ENCODE measurements at regions not wholly inside any gene's neighbourhood (a gene's known extent, or its start where the extent isn't known, plus 50 kb on each side); places are given as distances from the start of the nearest gene placed in this dataset.

DNA sequence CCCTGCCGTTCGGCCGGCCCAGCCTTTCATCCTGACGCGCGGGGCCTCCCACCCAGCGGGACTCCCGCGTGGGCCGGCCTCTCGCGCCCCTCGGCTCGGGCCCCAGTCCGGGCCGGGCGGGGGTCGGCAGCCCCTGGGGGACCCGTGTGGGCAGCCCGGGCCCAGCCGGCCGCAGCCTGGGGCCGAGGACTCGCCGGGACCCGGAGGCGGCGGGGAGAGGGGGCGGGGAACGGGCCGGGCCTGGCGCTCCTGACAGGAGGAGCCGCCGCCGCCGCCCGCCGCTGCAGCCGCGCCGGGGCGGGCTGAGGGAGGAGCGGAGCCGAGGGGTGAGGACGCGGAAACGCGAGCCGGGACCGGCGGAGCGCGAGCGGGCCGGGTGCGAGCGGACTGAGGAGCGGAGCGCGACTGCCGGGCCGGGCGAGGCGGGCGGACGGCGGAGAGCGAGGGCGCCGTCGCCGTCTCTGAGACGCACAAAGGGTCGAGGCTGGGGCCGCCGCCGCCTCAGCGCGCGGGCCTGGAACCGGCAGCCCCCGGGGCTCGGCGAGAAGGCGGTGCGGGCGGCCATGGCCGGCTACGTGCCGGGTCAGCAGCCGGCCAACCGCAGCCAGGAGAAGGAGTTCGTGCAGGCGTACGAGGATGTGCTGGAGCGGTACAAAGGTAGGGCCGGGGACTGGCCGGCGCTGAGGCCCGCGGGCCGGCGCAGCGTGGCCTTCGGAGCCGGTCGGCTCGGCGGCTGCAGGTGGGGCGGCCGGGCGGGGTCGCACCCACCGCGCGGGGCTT lies 79.1 kb downstream of the NDUFS5 start:
- H3K4me3 Mint-ChIP-seq, result no peak overlapping the region
- H3K4me1 Mint-ChIP-seq, result peaks cover 38% of the 10 kb centered on the region
- no peaks in the 10 kb centered on the region for H3K36me3 Mint-ChIP-seq
- no peaks in the 10 kb centered on the region for H3K9me3 Mint-ChIP-seq
- H3K27me3 Mint-ChIP-seq, result no peaks in the 10 kb centered on the region
- H3K27ac Mint-ChIP-seq, result no peak overlapping the region

DNA sequence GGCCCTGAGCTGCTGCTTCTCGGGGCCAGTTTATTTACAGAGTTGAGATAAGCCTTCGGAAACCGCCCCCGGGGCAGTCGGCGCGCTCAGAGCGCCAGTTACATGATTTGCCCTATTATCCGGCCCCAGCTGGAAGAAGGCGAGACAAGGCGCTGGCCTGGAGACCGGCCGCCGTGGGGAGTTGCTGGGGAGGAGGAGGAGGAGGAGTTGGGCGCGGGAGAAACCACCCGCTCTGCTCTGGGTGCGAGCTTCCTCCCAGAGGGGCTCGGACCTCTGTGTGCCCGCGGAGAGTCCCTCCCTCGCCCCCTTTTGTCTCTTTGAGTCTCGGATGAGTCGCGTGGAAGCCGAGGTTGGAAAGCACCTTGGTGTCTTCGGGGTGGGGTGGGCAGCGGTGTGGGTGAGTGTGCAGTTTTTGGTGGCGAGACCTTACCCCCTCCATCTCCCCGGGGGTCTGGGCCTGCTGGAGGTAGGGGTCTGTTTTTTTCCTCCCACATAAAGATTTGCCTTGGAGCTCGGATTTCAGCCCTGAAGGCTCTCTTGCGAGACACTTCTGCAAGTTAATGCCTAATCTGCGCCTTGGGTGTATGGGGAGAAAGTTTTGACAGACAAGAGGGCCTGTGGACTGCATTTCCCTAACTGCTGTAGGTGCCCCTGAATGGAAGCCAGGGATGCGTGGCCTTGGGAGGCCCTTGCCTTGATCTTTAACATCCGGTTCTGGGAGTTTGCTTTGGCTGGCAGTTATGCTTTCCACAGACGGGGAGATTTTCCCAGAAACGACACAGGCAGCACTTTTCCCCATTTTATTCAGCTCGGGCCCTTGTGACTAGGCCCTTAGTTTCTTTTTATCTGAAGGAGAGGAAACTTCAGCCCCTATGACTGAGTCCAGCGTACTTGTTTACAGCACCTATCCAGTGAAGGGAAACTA lies 80.0 kb downstream of the NDUFS5 start:
- Mint-ChIP-seq H3K4me1 (peaks cover 38% of the 10 kb centered on the region), H3K27ac (peak overlapping the region; percentile 83), H3K36me3 (no peaks in the 10 kb centered on the region), H3K27me3 (no peaks in the 10 kb centered on the region), H3K4me3 (no peak overlapping the region), H3K9me3 (no peaks in the 10 kb centered on the region)

DNA sequence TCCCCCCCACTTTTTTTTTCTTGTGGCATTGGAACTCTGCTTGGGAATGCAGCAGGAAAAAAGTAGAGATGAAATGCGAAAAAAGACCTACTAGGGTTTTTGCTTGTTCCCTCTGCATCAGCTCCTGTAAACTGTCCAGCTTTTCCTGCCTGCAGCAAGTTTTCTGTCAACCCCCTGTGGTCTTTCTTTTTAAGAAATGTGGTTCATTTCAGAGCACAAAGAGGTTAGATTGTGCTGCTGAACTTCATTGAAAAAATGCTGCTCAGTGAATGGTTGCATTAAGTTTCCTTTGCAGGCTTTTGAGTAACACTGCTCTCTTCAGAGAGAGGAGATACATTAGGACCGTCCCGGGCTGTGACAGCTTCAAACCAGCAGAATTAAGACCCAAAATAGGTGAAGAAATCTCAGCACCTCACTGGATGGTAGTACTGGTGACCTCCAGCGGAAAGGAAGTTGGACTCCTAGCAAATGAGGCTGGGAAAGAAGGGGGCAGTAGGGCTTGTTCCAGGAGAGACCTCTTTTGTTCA lies 80.7 kb downstream of the NDUFS5 start:
- no peaks in the 10 kb centered on the region for H3K9me3 Mint-ChIP-seq
- no peaks in the 10 kb centered on the region for H3K36me3 Mint-ChIP-seq
- H3K27me3 Mint-ChIP-seq, result no peaks in the 10 kb centered on the region
- no peak overlapping the region for H3K4me3 Mint-ChIP-seq
- H3K27ac Mint-ChIP-seq, result no peak overlapping the region
- peaks cover 38% of the 10 kb centered on the region for H3K4me1 Mint-ChIP-seq

DNA sequence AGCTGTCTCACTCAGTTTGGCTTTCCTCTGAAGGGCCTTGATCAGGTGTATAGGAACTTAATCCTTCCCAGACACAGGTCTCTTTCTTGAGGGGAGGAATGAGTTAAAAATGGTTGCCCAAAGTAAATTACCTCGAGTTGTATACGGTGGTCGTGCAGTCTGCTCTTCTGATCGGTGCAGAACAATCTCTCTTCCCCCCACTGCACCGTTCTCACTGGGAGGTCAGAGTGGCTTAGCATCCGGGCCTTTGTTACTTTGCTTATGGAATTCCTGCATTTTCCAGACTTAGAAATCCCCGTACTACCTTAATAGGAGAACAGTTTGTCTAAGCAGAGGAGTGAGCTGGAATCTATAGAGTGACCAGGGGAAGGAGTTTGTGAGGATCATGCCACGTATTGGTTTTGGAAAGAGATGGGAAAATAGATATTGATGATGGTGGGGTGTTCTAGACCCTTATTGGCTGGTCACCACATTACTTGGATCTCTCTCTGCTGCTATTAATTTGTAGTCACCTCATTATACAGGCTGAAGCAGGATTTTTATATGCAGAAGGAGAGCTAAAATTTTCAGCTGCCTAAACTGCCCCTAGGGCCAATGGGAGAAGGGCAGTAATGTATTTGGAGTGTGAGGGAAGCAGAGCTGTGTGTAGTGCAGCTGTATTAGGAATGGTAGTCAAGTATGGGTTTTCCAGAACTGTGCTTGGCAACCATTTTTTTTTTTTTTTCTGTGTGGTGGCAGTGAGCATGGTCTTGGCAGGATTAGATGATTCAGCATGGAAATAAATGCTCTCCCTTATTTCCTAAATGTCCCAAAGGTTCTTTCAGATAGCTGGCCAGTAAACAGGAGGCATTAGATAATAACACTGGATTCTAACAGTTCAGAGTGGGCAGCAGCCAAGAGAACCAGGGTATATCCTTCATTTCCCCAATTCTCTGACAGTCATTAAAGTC lies 81.5 kb downstream of the NDUFS5 start:
- Mint-ChIP-seq H3K36me3 (no peaks in the 10 kb centered on the region), H3K4me1 (peaks cover 32% of the 10 kb centered on the region), H3K9me3 (no peaks in the 10 kb centered on the region), H3K27ac (no peak overlapping the region), H3K4me3 (no peak overlapping the region), H3K27me3 (no peaks in the 10 kb centered on the region)

DNA sequence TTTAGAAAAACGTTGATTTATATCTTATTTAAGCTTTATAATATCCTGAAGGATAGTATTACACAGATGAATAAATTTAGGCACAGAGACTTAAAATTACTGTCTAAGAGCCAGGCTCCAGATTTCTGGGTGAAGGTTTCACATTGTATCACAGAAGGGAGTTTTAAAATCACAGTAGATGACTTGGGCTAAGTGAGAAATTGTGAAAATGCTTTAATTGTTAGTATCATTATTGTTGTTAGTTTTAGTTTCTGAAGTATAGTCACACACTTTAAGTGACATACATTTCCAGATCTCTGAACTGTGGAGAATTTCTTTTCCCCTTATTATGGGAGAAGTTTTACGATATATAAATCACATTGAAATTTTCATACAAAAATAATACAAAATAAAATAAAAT lies 83.5 kb downstream of the NDUFS5 start:
- peaks cover 2% of the 10 kb centered on the region for H3K27me3 Mint-ChIP-seq
- no peaks in the 10 kb centered on the region for H3K36me3 Mint-ChIP-seq
- H3K4me3 Mint-ChIP-seq, result no peak overlapping the region
- no peaks in the 10 kb centered on the region for H3K9me3 Mint-ChIP-seq
- peaks cover 11% of the 10 kb centered on the region for H3K4me1 Mint-ChIP-seq
- no peak overlapping the region for H3K27ac Mint-ChIP-seq

DNA sequence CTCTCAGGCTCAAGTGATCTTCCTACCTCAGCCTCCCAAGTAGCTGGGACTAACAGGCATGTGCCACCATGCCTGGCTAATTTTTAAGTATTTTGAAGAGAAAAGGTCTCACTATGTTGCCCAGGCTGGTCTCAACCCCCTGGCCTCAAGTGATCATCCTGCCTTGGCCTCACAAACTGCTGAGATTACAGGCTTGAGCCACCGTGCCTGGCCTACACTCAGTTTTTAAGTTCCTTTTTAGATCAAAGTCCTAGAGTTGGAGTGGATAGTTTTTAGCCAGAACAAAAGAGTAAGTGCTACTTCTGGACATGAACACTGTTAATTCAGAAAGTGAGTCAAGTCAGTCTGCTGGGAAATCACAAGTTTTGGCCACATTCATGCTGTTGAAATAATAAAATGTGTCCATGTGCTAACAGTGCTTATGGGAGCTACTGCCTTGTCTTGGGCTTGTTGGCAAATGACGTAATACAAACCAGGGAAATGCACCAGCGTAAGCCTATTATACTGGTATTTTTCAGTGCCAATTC lies 84.2 kb downstream of the NDUFS5 start:
- Mint-ChIP-seq H3K4me3 (no peak overlapping the region), H3K36me3 (no peaks in the 10 kb centered on the region), H3K4me1 (peaks cover 10% of the 10 kb centered on the region), H3K27ac (no peak overlapping the region), H3K9me3 (no peaks in the 10 kb centered on the region), H3K27me3 (peaks cover 2% of the 10 kb centered on the region)

DNA sequence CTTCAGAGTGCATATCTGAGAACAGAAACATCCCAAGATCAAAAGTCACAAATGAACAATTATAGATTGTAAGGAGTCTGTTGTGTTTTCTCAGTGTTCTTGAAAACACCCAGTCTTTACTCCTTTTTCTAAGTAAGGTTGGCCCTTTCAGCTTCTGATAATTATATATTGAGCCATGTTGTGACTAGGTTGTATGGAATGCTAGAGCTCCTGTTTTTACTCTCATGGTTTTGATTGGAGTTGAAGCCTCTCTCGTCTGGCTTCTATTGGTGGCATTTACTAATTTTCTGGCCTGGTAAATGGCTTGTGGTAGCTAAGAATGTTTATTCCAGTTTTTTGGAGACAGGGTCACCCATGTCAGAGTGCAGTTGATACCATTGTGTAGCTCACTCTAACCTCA lies 84.7 kb downstream of the NDUFS5 start:
- H3K27me3 Mint-ChIP-seq, result peaks cover 2% of the 10 kb centered on the region
- H3K4me3 Mint-ChIP-seq, result no peak overlapping the region
- peaks cover 10% of the 10 kb centered on the region for H3K4me1 Mint-ChIP-seq
- H3K27ac Mint-ChIP-seq, result no peak overlapping the region
- H3K36me3 Mint-ChIP-seq, result no peaks in the 10 kb centered on the region
- no peaks in the 10 kb centered on the region for H3K9me3 Mint-ChIP-seq

DNA sequence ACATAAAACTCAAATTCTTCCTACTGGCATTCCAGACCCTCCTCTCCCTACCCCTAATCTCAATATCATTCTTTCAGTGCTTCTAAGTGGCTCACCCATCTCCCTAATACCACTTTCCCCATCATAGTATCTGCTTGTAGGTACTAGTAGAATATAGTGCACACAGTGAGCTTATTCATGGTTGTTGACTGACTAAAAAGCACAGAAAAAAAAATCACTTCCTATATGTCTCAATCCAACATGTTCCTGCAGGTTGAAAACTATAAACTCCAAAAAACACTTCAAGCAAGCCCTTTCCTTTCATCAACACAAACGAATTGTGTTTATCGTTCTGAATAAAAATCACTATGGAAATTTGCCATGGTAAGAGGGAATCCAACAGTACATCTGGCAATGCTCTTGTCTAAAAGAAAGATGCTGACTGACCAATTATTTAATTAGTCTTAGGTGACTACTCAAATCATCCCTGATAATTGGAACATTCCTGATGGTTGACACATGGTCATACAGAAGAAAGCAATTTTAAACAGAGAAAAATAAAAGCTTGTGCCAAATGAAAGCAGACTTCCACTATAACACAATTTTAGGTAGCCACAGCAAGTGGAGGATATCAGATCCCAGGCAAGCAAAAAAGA lies 87.1 kb downstream of the NDUFS5 start:
- Mint-ChIP-seq H3K9me3 (no peaks in the 10 kb centered on the region), H3K27ac (no peak overlapping the region), H3K36me3 (no peaks in the 10 kb centered on the region), H3K4me1 (peaks cover 3% of the 10 kb centered on the region), H3K27me3 (peaks cover 2% of the 10 kb centered on the region), H3K4me3 (no peak overlapping the region)

DNA sequence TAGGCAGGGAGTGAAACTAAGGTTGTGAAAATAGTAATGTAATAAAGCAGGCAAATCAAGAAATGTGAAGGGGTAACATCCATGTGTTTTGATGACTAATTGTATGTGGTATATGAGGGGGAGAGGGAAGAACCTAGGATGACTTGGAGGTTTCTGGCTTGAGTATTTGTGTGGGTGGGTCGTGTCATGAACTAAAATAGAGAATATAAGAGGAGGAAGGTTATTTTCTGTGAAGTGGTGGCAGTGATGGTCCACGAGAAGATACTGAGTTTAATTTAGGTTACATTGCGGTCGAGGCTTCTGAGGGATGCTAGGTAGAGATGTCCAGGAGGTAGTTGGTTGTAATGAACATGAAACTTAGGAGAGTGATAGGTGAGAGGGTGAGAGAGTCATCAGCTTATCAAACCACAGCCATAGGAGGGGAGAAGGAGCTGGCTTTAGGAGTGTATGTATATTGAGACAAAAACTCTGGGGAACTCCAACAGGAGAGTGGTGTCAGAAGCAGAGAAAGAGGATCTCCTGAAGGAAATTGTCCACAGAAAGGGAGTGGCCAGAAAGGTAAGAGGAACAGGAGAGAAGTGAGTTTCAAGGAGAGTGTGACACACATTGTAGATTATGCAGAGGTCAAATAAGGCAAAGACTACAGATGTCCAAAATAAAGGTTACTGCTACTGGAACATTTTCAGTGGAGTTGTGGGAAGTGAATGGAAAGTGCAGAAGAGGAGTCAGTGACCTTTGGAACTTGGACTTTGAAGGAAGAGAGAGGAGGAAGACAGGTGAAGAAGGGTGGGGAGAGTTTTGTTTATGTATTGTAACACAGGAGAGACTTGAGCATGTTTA lies 89.0 kb upstream of the MACF1 start:
- no peaks in the 10 kb centered on the region for H3K9me3 Mint-ChIP-seq
- no peaks in the 10 kb centered on the region for H3K36me3 Mint-ChIP-seq
- peaks cover 2% of the 10 kb centered on the region for H3K27me3 Mint-ChIP-seq
- H3K27ac Mint-ChIP-seq, result no peak overlapping the region
- H3K4me1 Mint-ChIP-seq, result no peaks in the 10 kb centered on the region
- H3K4me3 Mint-ChIP-seq, result no peak overlapping the region

DNA sequence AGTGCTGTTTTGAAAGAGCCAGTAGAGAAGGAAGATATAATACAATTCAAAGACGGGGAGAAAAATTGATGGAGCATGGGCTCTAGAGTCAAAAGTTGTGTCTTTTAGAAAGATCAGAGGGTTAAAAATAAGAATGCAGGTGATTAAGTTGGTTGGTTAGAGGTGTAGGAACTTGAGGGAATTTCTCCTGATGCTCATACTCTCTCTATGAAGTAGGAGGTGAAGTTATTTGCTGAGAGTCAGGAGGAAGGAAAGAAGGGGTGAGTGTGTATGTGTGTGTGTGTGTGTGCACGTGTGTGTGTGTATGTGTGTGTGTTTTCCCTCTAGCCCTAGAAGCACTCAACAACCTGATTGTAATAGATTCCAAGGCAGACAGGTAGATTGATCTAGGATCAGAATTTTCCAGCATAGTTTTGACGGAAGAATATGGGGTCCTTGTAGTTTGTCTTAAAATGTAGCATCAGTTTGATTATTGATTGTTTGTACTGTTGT lies 88.3 kb upstream of the MACF1 start:
- Mint-ChIP-seq H3K9me3 (no peaks in the 10 kb centered on the region), H3K36me3 (no peaks in the 10 kb centered on the region), H3K4me3 (no peak overlapping the region), H3K4me1 (no peaks in the 10 kb centered on the region), H3K27ac (no peak overlapping the region), H3K27me3 (peaks cover 2% of the 10 kb centered on the region)

DNA sequence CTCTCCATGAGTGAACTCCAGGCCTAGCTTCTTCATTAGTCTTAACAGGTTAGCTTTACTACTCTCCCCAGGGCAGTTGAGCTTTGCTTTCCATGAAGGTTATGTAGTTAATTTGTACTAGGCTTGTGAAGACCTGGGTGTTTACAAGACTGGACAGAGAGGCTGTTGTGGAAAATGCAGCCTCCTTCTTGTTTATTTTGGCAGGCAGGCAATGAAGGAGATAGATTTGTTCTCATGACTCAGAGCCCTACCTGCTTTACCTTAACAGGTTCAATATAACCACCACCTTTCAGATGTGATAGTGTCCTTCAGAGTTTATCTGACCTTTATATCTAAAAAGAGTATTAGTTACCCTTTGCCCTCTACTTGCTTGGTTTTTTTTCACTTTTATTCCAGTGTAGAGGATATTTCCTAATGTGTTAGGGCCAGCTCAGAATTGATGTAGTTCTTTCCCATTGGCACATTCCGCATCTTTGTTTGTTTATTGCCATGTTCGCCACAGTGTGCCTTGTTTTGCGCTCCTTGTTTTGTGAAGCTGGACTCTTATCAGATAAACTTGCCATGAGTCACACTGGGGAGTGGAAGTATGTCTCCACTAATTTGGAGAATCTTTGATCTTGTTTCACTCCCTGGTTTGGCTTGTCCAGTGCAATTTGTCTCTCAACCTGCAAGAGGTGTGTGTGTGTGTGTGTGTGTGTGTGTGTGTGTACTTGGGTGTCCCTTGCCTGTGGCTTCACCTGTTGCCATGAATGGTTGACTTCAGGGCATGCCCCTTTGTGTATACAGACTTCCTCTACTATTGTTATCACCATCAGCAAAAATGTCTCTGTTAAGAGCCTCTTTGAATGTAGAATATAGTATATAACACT lies 87.4 kb upstream of the MACF1 start:
- Mint-ChIP-seq H3K27me3 (peaks cover 2% of the 10 kb centered on the region), H3K36me3 (no peaks in the 10 kb centered on the region), H3K27ac (no peak overlapping the region), H3K4me3 (no peak overlapping the region), H3K9me3 (no peaks in the 10 kb centered on the region), H3K4me1 (no peaks in the 10 kb centered on the region)

DNA sequence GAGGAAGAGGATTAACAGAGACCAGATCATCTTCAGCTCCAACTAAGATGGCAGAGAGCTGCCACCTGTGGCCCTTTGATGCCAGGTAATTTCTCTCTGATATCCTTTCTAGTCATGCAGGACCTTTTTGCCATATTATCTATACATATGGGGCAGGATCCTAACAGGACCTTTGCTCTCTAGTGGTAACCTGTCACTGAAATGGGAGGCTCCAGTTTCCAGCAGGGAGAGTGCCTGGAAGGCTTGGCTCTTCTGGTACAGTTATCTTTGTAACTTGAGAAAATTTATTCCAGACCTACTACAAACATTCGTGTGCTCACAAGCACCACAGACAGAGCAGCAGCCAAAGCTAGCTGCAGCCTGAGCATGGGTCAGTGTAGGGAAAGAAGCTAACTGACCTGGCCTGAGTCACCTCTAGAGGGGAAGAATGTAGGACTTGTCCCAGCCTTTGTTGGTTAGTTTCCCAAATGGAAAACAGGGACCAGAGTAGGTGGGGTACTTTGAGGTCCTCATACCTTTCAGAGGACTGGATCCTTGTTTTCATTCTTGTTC lies 86.5 kb upstream of the MACF1 start:
- Mint-ChIP-seq H3K4me1 (no peaks in the 10 kb centered on the region), H3K36me3 (peaks cover 2% of the 10 kb centered on the region), H3K27me3 (peaks cover 2% of the 10 kb centered on the region), H3K9me3 (no peaks in the 10 kb centered on the region), H3K27ac (no peak overlapping the region), H3K4me3 (no peak overlapping the region)

DNA sequence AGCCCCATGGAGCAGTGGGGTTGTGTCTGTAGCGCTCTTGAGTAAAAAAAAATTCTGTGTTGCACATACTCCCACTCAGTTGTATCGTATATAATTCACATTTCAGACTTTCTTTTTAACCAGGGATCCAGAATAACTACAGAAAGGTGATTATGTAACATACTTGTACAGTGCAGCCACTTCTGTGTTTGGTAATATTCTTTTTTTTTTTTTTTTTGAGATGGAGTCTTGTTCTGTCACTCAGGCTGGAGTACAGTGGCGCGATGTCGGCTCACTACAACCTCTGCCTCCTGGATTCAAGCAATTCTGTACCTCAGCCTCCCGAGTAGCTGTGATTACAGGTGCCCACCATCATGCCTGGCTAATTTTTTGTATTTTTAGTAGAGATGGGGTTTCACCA lies 82.4 kb upstream of the MACF1 start:
- Mint-ChIP-seq H3K9me3 (no peaks in the 10 kb centered on the region), H3K27me3 (no peaks in the 10 kb centered on the region), H3K27ac (no peak overlapping the region), H3K4me3 (no peak overlapping the region), H3K36me3 (peaks cover 4% of the 10 kb centered on the region), H3K4me1 (no peaks in the 10 kb centered on the region)
